H1 (cell line): ENCODE measurements at regions not wholly inside any gene's neighbourhood (a gene's known extent, or its start where the extent isn't known, plus 50 kb on each side); places are given as distances from the start of the nearest gene placed in this dataset.

ENCODE experiments used
- CTCF ChIA-PET: fragments of 300-600 bp; sonication (Branson Sonifier 250); formaldehyde crosslinking; loops from one replicate; lab custom pipeline; 2021; ENCODE audit not compliant: partially characterized antibody; lab: Charles Lee
- POLR2A ChIA-PET: fragments of 300-600 bp; sonication (Branson Sonifier 250); formaldehyde crosslinking; loops from one replicate; lab custom pipeline; 2021; ENCODE audit warnings: inconsistent platforms; ENCODE audit not compliant: partially characterized antibody; lab: Charles Lee
- DNase-seq, 2 experiments: peaks; one replicate each; pipeline versions ENCODE4 v3.0.0 to v3.0.0-alpha.2; 2010 to 2022; ENCODE audit warnings: low spot score in 2 of 2, low read depth in 1 of 2, mixed read lengths in 1 of 2
- FAIRE-seq: peaks from 2 replicates; lab custom pipeline; 2011; peaks lifted over from hg19 to GRCh38; lab: Jason Lieb, UNC
- H2AFZ ChIP-seq: 2 replicates; pipeline ENCODE4 v1.8.1; 2012; ENCODE audit warnings: low read length, inconsistent platforms
- H2AK5ac ChIP-seq: 2 replicates; pipeline ENCODE4 v1.6.1; 2013; ENCODE audit warnings: low read depth, low read length
- H2BK120ac ChIP-seq: replicated peaks from 2 replicates; pipeline ENCODE3; 2013; ENCODE audit warnings: low read depth, low read length, inconsistent platforms
- H2BK12ac ChIP-seq: 2 replicates; pipeline ENCODE4 v1.6.1; 2013; ENCODE audit warnings: low read depth, low read length
- H2BK15ac ChIP-seq: 2 replicates; pipeline ENCODE4 v1.6.1; 2013; ENCODE audit warnings: low read length
- H2BK20ac ChIP-seq: 2 replicates; pipeline ENCODE4 v1.6.1; 2013; ENCODE audit warnings: low read length
- H2BK5ac ChIP-seq: 2 replicates; pipeline ENCODE4 v1.6.1; 2013; ENCODE audit warnings: low read depth, low read length
- H3K14ac ChIP-seq: 2 replicates; pipeline ENCODE4 v1.6.1; 2013; ENCODE audit warnings: inconsistent platforms; ENCODE audit not compliant: insufficient read length
- H3K18ac ChIP-seq: 2 replicates; pipeline ENCODE4 v1.6.1; 2013; ENCODE audit warnings: low read length; ENCODE audit errors: extremely low read depth
- H3K23ac ChIP-seq: 2 replicates; pipeline ENCODE4 v1.6.1; 2013; ENCODE audit warnings: inconsistent platforms; ENCODE audit not compliant: insufficient read length
- H3K23me2 ChIP-seq: 2 replicates; pipeline ENCODE4 v1.6.1; 2013; ENCODE audit warnings: low read depth, low read length
- H3K27ac ChIP-seq: 2 replicates; pipeline ENCODE4 v1.6.1; 2011; ENCODE audit warnings: low read depth, low read length, inconsistent platforms
- H3K27me3 ChIP-seq, 4 experiments: replicated peaks in 1 of 4; 1 replicate in 1 of 4; 2 replicates in 3 of 4; pipeline versions ENCODE4 v1.6.1 to v1.8.1; 2011 to 2013; ENCODE audit warnings: low read length in 3 of 4, mild to moderate bottlenecking in 3 of 4, inconsistent platforms in 2 of 4, mixed read lengths in 2 of 4, moderate library complexity in 1 of 4; ENCODE audit not compliant: control insufficient read depth in 3 of 4, insufficient read depth in 3 of 4; ENCODE audit errors: extremely low read depth in 1 of 4
- H3K36me3 ChIP-seq, 4 experiments: 2 replicates each; pipeline versions ENCODE4 v1.6.1 to v1.8.1; 2011 to 2013; ENCODE audit warnings: mild to moderate bottlenecking in 4 of 4, low read length in 3 of 4, moderate library complexity in 2 of 4, control low read depth in 1 of 4, inconsistent platforms in 1 of 4; ENCODE audit not compliant: insufficient read depth in 4 of 4, control insufficient read depth in 2 of 4
- H3K4ac ChIP-seq: replicated peaks from 2 replicates; pipeline ENCODE3; 2013; ENCODE audit warnings: low read length, low read depth, mixed read lengths, inconsistent platforms; ENCODE audit not compliant: insufficient read length
- H3K4me1 ChIP-seq, 4 experiments: replicated peaks in 1 of 4; 1 replicate in 1 of 4; 2 replicates in 3 of 4; pipeline versions ENCODE4 v1.6.1 to v1.8.1; 2011 to 2013; ENCODE audit warnings: low read length in 3 of 4, inconsistent platforms in 2 of 4, mixed read lengths in 1 of 4; ENCODE audit not compliant: insufficient read depth in 4 of 4, control insufficient read depth in 3 of 4
- H3K4me2 ChIP-seq, 2 experiments: 2 replicates each; pipeline versions ENCODE4 v1.6.1 to v1.8.1; 2011 to 2013; ENCODE audit warnings: low read depth in 2 of 2, low read length in 2 of 2, control low read depth in 1 of 2, inconsistent platforms in 1 of 2, mild to moderate bottlenecking in 1 of 2; ENCODE audit not compliant: insufficient read depth in 1 of 2
- H3K4me3 ChIP-seq, 4 experiments: fragments of 200-600, 300-600 bp in 1 of 4; sonication (generic), shearing (Covaris generic), sonication (Bioruptor Twin) in 1 of 4; 2 replicates each; pipeline versions ENCODE4 v1.5.1 to v1.8.1; 2011 to 2016; ENCODE audit warnings: low read length in 4 of 4, low read depth in 3 of 4, control low read depth in 2 of 4, inconsistent platforms in 2 of 4, mild to moderate bottlenecking in 2 of 4, mixed read lengths in 1 of 4, moderate library complexity in 1 of 4; ENCODE audit not compliant: insufficient read depth in 2 of 4; ENCODE audit errors: extremely low read depth in 1 of 4
- H3K56ac ChIP-seq: replicated peaks from 2 replicates; pipeline ENCODE3; 2013; ENCODE audit warnings: low read depth, mild to moderate bottlenecking, mixed read lengths, low read length, inconsistent platforms; ENCODE audit not compliant: insufficient read length
- H3K79me1 ChIP-seq: 2 replicates; pipeline ENCODE4 v1.6.1; 2013; ENCODE audit warnings: low read depth, low read length, control low read depth
- H3K79me2 ChIP-seq, 2 experiments: 2 replicates each; pipeline versions ENCODE4 v1.6.1 to v1.8.1; 2012 to 2013; ENCODE audit warnings: low read length in 2 of 2, mild to moderate bottlenecking in 2 of 2, inconsistent platforms in 1 of 2; ENCODE audit not compliant: insufficient read depth in 2 of 2, control insufficient read depth in 1 of 2
- H3K9ac ChIP-seq, 4 experiments: replicated peaks in 1 of 4; 1 replicate in 1 of 4; 2 replicates in 3 of 4; pipeline versions ENCODE4 v1.6.1 to v1.8.1; 2011 to 2013; ENCODE audit warnings: low read depth in 3 of 4, low read length in 3 of 4, control low read depth in 2 of 4, mild to moderate bottlenecking in 2 of 4, moderate library complexity in 2 of 4, inconsistent platforms in 1 of 4; ENCODE audit errors: extremely low read depth in 1 of 4
- H3K9me3 ChIP-seq, 2 experiments: 2 replicates each; pipeline versions ENCODE4 v1.6.1 to v1.8.1; 2012 to 2013; ENCODE audit warnings: mild to moderate bottlenecking in 2 of 2, moderate library complexity in 2 of 2, control low read depth in 1 of 2, inconsistent platforms in 1 of 2, low read depth in 1 of 2, low read length in 1 of 2, mixed read lengths in 1 of 2; ENCODE audit not compliant: insufficient read depth in 2 of 2
- H4K20me1 ChIP-seq, 2 experiments: replicated peaks in 1 of 2; 2 replicates each; pipeline versions ENCODE3 to v1.8.1; 2011 to 2013; ENCODE audit warnings: inconsistent platforms in 2 of 2, low read length in 2 of 2, mild to moderate bottlenecking in 1 of 2; ENCODE audit not compliant: insufficient read depth in 2 of 2, control insufficient read depth in 1 of 2
- H4K5ac ChIP-seq: 2 replicates; pipeline ENCODE4 v1.6.1; 2013; ENCODE audit warnings: low read length, low read depth, mixed read lengths, inconsistent platforms; ENCODE audit not compliant: insufficient read length
- H4K8ac ChIP-seq: 2 replicates; pipeline ENCODE4 v1.8.0; 2013; ENCODE audit warnings: mild to moderate bottlenecking, moderate library complexity, low read length, inconsistent platforms; ENCODE audit not compliant: insufficient read depth; ENCODE audit errors: extremely low read depth
- H4K91ac ChIP-seq: replicated peaks from 2 replicates; pipeline ENCODE3; 2013; ENCODE audit warnings: low read length, mixed read lengths, inconsistent platforms; ENCODE audit not compliant: insufficient read length
- BCL11A ChIP-seq, 2 experiments: IDR thresholded peaks; one replicate each; pipeline ENCODE4 v1.6.1; 2011; ENCODE audit warnings: low read depth in 2 of 2, low read length in 2 of 2, mild to moderate bottlenecking in 2 of 2
- CBX5 ChIP-seq: fragments of 300-800, 300-1000 bp; sonication (generic); IDR thresholded peaks from 2 replicates; pipeline ENCODE4 v1.7.1; 2016; ENCODE audit warnings: antibody characterized with exemption, low read length, low read depth
- CBX8 ChIP-seq: fragments of 300-800, 300-1000 bp; sonication (generic); IDR thresholded peaks from 2 replicates; pipeline ENCODE4 v1.7.1; 2016; ENCODE audit warnings: low read depth, low read length, borderline replicate concordance
- CHD1 ChIP-seq: IDR thresholded peaks from 2 replicates; pipeline ENCODE4 v1.6.1; 2012; ENCODE audit warnings: low read depth, low read length, improper control_type of control experiment
- CHD2 ChIP-seq: IDR thresholded peaks from 2 replicates; pipeline ENCODE4 v1.6.1; 2012; ENCODE audit warnings: low read length, improper control_type of control experiment
- CREB1 ChIP-seq: IDR thresholded peaks from 2 replicates; pipeline ENCODE4 v1.6.1; 2012; ENCODE audit warnings: inconsistent platforms
- EP300 ChIP-seq, 2 experiments: IDR thresholded peaks; 1 replicate in 1 of 2; 2 replicates in 1 of 2; pipeline ENCODE4 v1.6.1; 2011 to 2012; ENCODE audit warnings: low read depth in 2 of 2, low read length in 2 of 2, mild to moderate bottlenecking in 2 of 2, borderline replicate concordance in 1 of 2, inconsistent platforms in 1 of 2, moderate library complexity in 1 of 2
- EZH2 ChIP-seq: fragments of 200-600 bp; sonication (generic); IDR thresholded peaks from 2 replicates; pipeline ENCODE4 v1.7.1; 2012; ENCODE audit warnings: low read depth, mild to moderate bottlenecking, moderate library complexity, low read length, inconsistent platforms; ENCODE audit not compliant: severe bottlenecking
- GABPA ChIP-seq: IDR thresholded peaks from 2 replicates; pipeline ENCODE4 v1.6.1; 2011; ENCODE audit warnings: mild to moderate bottlenecking, low read length, moderate library complexity, borderline replicate concordance; ENCODE audit not compliant: insufficient read depth
- KDM1A ChIP-seq: fragments of 200-600, 300-600 bp; sonication (generic); IDR thresholded peaks from 2 replicates; pipeline ENCODE4 v1.7.1; 2016; ENCODE audit warnings: mild to moderate bottlenecking, low read length, borderline replicate concordance
- MAFK ChIP-seq: IDR thresholded peaks from 2 replicates; pipeline ENCODE4 v1.6.1; 2012; ENCODE audit warnings: low read depth, mild to moderate bottlenecking, improper control_type of control experiment, low read length
- MAX ChIP-seq: IDR thresholded peaks from 2 replicates; pipeline ENCODE4 v1.6.1; 2012; ENCODE audit warnings: inconsistent platforms
- RFX5 ChIP-seq: IDR thresholded peaks from 2 replicates; pipeline ENCODE4 v1.6.1; 2011; ENCODE audit warnings: low read depth, low read length, improper control_type of control experiment, borderline replicate concordance
- SRF ChIP-seq: IDR thresholded peaks from 2 replicates; pipeline ENCODE4 v1.6.1; 2011; ENCODE audit warnings: mild to moderate bottlenecking, low read depth, low read length, moderate library complexity
- YY1 ChIP-seq: IDR thresholded peaks from 2 replicates; pipeline ENCODE4 v1.6.1; 2011; ENCODE audit warnings: low read depth, mild to moderate bottlenecking, low read length
- WGBS, 2 experiments: shearing (Covaris generic) in 1 of 2; methylation state at CpG; one replicate each; pipeline versions ENCODE4 v1.1.6 to v1.1.7; 2013 to 2015; ENCODE audit warnings: low lambda C conversion rate in 2 of 2, mixed read lengths in 2 of 2, inconsistent platforms in 1 of 2, low coverage in 1 of 2, missing lambda C conversion rate in 1 of 2; ENCODE audit not compliant: insufficient replicate concordance in 2 of 2, insufficient coverage in 1 of 2, insufficient read length in 1 of 2; ENCODE audit errors: extremely low coverage in 1 of 2, missing lambda C conversion rate in 1 of 2; 5-methylcytosine and 5-hydroxymethylcytosine counted together

- no peak overlapping the region for H4K8ac ChIP-seq
- H3K23me2 ChIP-seq, result no peaks in the 10 kb centered on the region
- H3K27ac ChIP-seq, result no peak overlapping the region
- H2BK5ac ChIP-seq, result no peak overlapping the region
- FAIRE-seq (no peak), DNase-seq (no peak)
- no peak overlapping the region for H2AFZ ChIP-seq
- no peaks in the 10 kb centered on the region for H3K79me1 ChIP-seq
- no peak overlapping the region for H3K14ac ChIP-seq
- POLR2A ChIA-PET, result no interaction called here
- H3K4me1 ChIP-seq, result no peaks in the 10 kb centered on the region
- no peak overlapping the region for H3K23ac ChIP-seq
- H3K18ac ChIP-seq, result no peak overlapping the region
- no peak overlapping the region for H3K4me2 ChIP-seq
- no peak overlapping the region for H3K9ac ChIP-seq
- H3K4ac ChIP-seq, result no peak overlapping the region
- CTCF ChIA-PET, result no interaction called here
- H3K9me3 ChIP-seq, result 0 out of 4 replicates have a peak, but pooled peaks cover 0 to 4% of the 10 kb centered on the region in 2 experiments
- no peak overlapping the region for H2BK120ac ChIP-seq
- no peaks in the 10 kb centered on the region for H3K79me2 ChIP-seq
- H3K56ac ChIP-seq, result no peak overlapping the region
- H2BK12ac ChIP-seq, result no peak overlapping the region
- 86% methylated on average over 1 of the region's 1 CpG; no CpG with 5 or more reads in 1 of the 2 experiments for WGBS, 2 experiments
- no peak overlapping the region for H3K4me3 ChIP-seq
- no peaks in the 10 kb centered on the region for H4K20me1 ChIP-seq
- H2BK20ac ChIP-seq, result no peak overlapping the region
- H3K36me3 ChIP-seq, result no peaks in the 10 kb centered on the region
- H3K27me3 ChIP-seq, result no peaks in the 10 kb centered on the region
- no peak overlapping the region for H4K91ac ChIP-seq
- no peak overlapping the region for H2AK5ac ChIP-seq
- no peak overlapping the region for H4K5ac ChIP-seq
- H2BK15ac ChIP-seq, result no peak overlapping the region
- TF ChIP-seq KDM1A (no peak), SRF (no peak), CBX5 (no peak), BCL11A (IDR thresholded peaks at IDR 0.05; ENCODE audit: low read depth in 2 of 2, low read length in 2 of 2) (no peak), YY1 (no peak), CBX8 (no peak), CHD2 (no peak), MAX (no peak), CREB1 (no peak), CHD1 (no peak), EP300 (IDR thresholded peaks at IDR 0.05; ENCODE audit: borderline replicate concordance in 1 of 2, low read depth in 2 of 2, low read length in 2 of 2) (no peak), RFX5 (no peak), EZH2 (no peak), MAFK (no peak), GABPA (no peak)
Observed at GRCh38 chr18:27314996-27315395, 129.9 kb upstream of the CHST9 start.
